Endothelial cell of umbilical vein (primary cell): ENCODE measurements at regions not wholly inside any gene's neighbourhood (a gene's known extent, or its start where the extent isn't known, plus 50 kb on each side); places are given as distances from the start of the nearest gene placed in this dataset.

ENCODE experiments used
- BruUV-seq: library from RNA; stranded (reverse); fragments of 400-500 nt; replicated peaks from 2 replicates; lab custom pipeline; 2021; lab: Mats Ljungman, UMichigan
- CTCF ChIA-PET: fragments of 300-600, 350-600 bp; sonication (Branson Sonifier 250); formaldehyde crosslinking; loops from one replicate; lab custom pipeline; 2021; ENCODE audit warnings: antibody characterized with exemption, inconsistent platforms; lab: Charles Lee
- POLR2A ChIA-PET: fragments of 300-600, 350-600 bp; sonication (Branson Sonifier 250); formaldehyde crosslinking; loops from one replicate; lab custom pipeline; 2021; ENCODE audit warnings: antibody characterized with exemption, inconsistent platforms; lab: Charles Lee
- DNase-seq: peaks from one replicate; pipeline ENCODE4 v3.0.0-alpha.2; 2011; ENCODE audit warnings: low read depth, low spot score
- FAIRE-seq: peaks from 2 replicates; lab custom pipeline; 2011; peaks lifted over from hg19 to GRCh38; lab: Jason Lieb, UNC
- H2AFZ ChIP-seq: 2 replicates; pipeline ENCODE4 v1.6.0; 2012; ENCODE audit warnings: low read depth, low read length, control low read depth, inconsistent platforms
- H3K27ac ChIP-seq: 2 replicates; pipeline ENCODE4 v1.5.1; 2011; ENCODE audit warnings: low read depth, mild to moderate bottlenecking, control low read depth, low read length, moderate library complexity; ENCODE audit not compliant: insufficient read depth
- H3K27me3 ChIP-seq, 2 experiments: 2 replicates each; pipeline versions ENCODE4 v1.6.0 to v1.6.1; 2011; ENCODE audit warnings: low read length in 2 of 2, mixed read lengths in 1 of 2; ENCODE audit not compliant: control insufficient read depth in 2 of 2, insufficient read depth in 2 of 2
- H3K36me3 ChIP-seq, 2 experiments: 2 replicates in 1 of 2; 3 replicates in 1 of 2; pipeline ENCODE4 v1.5.1; 2011; ENCODE audit warnings: low read length in 2 of 2, mild to moderate bottlenecking in 1 of 2, moderate library complexity in 1 of 2; ENCODE audit not compliant: control insufficient read depth in 2 of 2, insufficient read depth in 2 of 2; ENCODE audit errors: extremely low read depth in 1 of 2
- H3K4me1 ChIP-seq: 3 replicates; pipeline ENCODE4 v1.5.1; 2011; ENCODE audit warnings: mild to moderate bottlenecking, low read length; ENCODE audit not compliant: control insufficient read depth, insufficient read depth; ENCODE audit errors: extremely low read depth
- H3K4me2 ChIP-seq: 2 replicates; pipeline ENCODE4 v1.6.1; 2011; ENCODE audit warnings: low read length, control low read depth, mixed read lengths; ENCODE audit not compliant: insufficient read depth
- H3K4me3 ChIP-seq, 3 experiments: fragments of 200-600 bp in 1 of 3; sonication (generic), shearing (Covaris generic) in 1 of 3; replicated peaks in 1 of 3; 2 replicates each; pipeline ENCODE4 v1.5.1; 2011 to 2016; ENCODE audit warnings: control low read depth in 3 of 3, low read length in 3 of 3, mild to moderate bottlenecking in 2 of 3, inconsistent platforms in 1 of 3, low read depth in 1 of 3, moderate library complexity in 1 of 3; ENCODE audit not compliant: insufficient read depth in 1 of 3
- H3K79me2 ChIP-seq: 2 replicates; pipeline ENCODE4 v1.6.0; 2012; ENCODE audit warnings: low read length, inconsistent platforms; ENCODE audit not compliant: control insufficient read depth, insufficient read depth
- H3K9ac ChIP-seq: replicated peaks from 2 replicates; pipeline ENCODE3; 2011; ENCODE audit warnings: low read length, control low read depth; ENCODE audit not compliant: insufficient read depth; ENCODE audit errors: extremely low read depth
- H3K9me1 ChIP-seq: replicated peaks from 3 replicates; pipeline ENCODE4 v1.6.0; 2011; ENCODE audit warnings: mild to moderate bottlenecking, low read length; ENCODE audit not compliant: control insufficient read depth, insufficient read depth; ENCODE audit errors: extremely low read depth
- H3K9me3 ChIP-seq: replicated peaks from 2 replicates; pipeline ENCODE4 v1.5.1; 2012; ENCODE audit warnings: low read length, inconsistent platforms; ENCODE audit not compliant: control insufficient read depth, insufficient read depth
- H4K20me1 ChIP-seq: replicated peaks from 2 replicates; pipeline ENCODE3; 2011; ENCODE audit warnings: mild to moderate bottlenecking, low read length; ENCODE audit not compliant: control insufficient read depth, insufficient read depth; ENCODE audit errors: extremely low read depth
- EZH2 ChIP-seq: IDR thresholded peaks from 2 replicates; pipeline ENCODE4 v1.6.1; 2012; ENCODE audit warnings: borderline replicate concordance, low read depth, mild to moderate bottlenecking, moderate library complexity, low read length, inconsistent platforms; ENCODE audit not compliant: severe bottlenecking
- GATA2 ChIP-seq: IDR thresholded peaks from 2 replicates; pipeline ENCODE4 v1.7.0; 2011; ENCODE audit warnings: low read depth, mild to moderate bottlenecking, moderate library complexity, mixed read lengths, low read length; ENCODE audit not compliant: insufficient read length, insufficient read depth
- JUN ChIP-seq: IDR thresholded peaks from 2 replicates; pipeline ENCODE4 v1.6.1; 2011; ENCODE audit warnings: borderline replicate concordance, low read depth; ENCODE audit not compliant: insufficient read length, insufficient read depth
- MAX ChIP-seq: IDR thresholded peaks from 2 replicates; pipeline ENCODE4 v1.6.1; 2011; ENCODE audit not compliant: insufficient read depth, insufficient read length
- MYC ChIP-seq: IDR thresholded peaks from one replicate; pipeline ENCODE4 v1.6.1; 2011; ENCODE audit warnings: mild to moderate bottlenecking, low read depth, low read length
- POLR2A ChIP-seq: IDR thresholded peaks from 2 replicates; pipeline ENCODE4 v1.6.1; 2012; ENCODE audit warnings: low read depth, mild to moderate bottlenecking, control low read depth, low read length
- POLR2AphosphoS5 ChIP-seq: IDR thresholded peaks from 2 replicates; pipeline ENCODE4 v1.6.1; 2012; ENCODE audit warnings: low read depth, mild to moderate bottlenecking, control low read depth, low read length, moderate library complexity; ENCODE audit not compliant: insufficient read depth
- dilution Hi-C: fragments of 300-500 bp; cut with MboI; formaldehyde crosslinking; loops from one replicate; pipeline ENCODE4 v1.15.0; 2019; ENCODE audit warnings: low sequenced_read_pairs; ENCODE audit not compliant: extremely low pct_ligation_motif_present
- intact Hi-C: fragments of 100-400 bp; cut with micrococcal nuclease; formaldehyde crosslinking; loops from one replicate; pipeline ENCODE4 v1.10.0; 2022
- TF ChIP-seq, protein P1 (sequence below), 2 donors: IDR thresholded peaks; 1 replicate in 1 of 2; 2 replicates in 1 of 2; pipeline ENCODE4 v1.5.1; 2011; ENCODE audit warnings: low read length in 2 of 2, mild to moderate bottlenecking in 2 of 2, moderate library complexity in 2 of 2, control low read depth in 1 of 2, inconsistent platforms in 1 of 2, low read depth in 1 of 2; ENCODE audit not compliant: insufficient read depth in 1 of 2; ENCODE audit errors: extremely low read depth in 1 of 2

DNA sequence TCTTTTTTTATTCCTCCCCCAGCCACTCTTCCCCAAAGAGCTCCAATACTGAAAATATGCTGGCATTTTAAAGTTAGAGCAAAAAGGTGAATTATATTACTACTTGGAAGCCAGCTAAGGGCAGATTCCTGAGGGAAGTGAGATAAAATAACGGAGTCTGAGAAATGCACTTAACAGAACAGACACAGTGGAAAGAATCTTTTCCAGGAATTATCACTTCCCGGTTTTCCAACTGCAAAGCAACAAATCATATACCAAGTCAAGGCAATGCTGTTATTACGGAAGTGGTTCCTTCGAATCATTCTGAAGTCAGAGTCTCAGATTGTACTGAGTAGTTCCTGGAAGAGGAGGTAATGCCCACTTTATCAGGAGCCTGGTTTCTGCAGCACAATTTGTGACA, 435.0 kb upstream of the SPRED2 start:
- Histone ChIP-seq H3K9ac (no peak overlapping the region), H3K4me1 (no peaks in the 10 kb centered on the region), H3K27me3 (no peaks in the 10 kb centered on the region), H3K4me3 (no peak overlapping the region), H3K9me3 (no peaks in the 10 kb centered on the region), H3K36me3 (no peaks in the 10 kb centered on the region), H3K4me2 (no peak overlapping the region), H3K9me1 (no peaks in the 10 kb centered on the region), H4K20me1 (no peaks in the 10 kb centered on the region), H3K27ac (no peak overlapping the region), H2AFZ (no peak overlapping the region), H3K79me2 (no peaks in the 10 kb centered on the region)
- TF ChIP-seq, protein P1, sequence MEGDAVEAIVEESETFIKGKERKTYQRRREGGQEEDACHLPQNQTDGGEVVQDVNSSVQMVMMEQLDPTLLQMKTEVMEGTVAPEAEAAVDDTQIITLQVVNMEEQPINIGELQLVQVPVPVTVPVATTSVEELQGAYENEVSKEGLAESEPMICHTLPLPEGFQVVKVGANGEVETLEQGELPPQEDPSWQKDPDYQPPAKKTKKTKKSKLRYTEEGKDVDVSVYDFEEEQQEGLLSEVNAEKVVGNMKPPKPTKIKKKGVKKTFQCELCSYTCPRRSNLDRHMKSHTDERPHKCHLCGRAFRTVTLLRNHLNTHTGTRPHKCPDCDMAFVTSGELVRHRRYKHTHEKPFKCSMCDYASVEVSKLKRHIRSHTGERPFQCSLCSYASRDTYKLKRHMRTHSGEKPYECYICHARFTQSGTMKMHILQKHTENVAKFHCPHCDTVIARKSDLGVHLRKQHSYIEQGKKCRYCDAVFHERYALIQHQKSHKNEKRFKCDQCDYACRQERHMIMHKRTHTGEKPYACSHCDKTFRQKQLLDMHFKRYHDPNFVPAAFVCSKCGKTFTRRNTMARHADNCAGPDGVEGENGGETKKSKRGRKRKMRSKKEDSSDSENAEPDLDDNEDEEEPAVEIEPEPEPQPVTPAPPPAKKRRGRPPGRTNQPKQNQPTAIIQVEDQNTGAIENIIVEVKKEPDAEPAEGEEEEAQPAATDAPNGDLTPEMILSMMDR (IDR thresholded peaks at IDR 0.05; ENCODE audit: extremely low read depth in 1 of 2, insufficient read depth in 1 of 2, low read depth in 1 of 2, low read length in 2 of 2) = no peak
- TF ChIP-seq POLR2A (no peak), POLR2AphosphoS5 (no peak), MYC (no peak), EZH2 (no peak), JUN (no peak), MAX (no peak), GATA2 (no peak)
- dilution Hi-C loops (no loop called here), intact Hi-C loops (no loop called here)
- BruUV-seq = no TSS peak
- DNase-seq (no peak), FAIRE-seq (no peak)
- POLR2A ChIA-PET = no interaction called here
- CTCF ChIA-PET = no interaction called here
